Duodenal mucosa (tissue), 2 donors: ENCODE measurements at regions not wholly inside any gene's neighbourhood (a gene's known extent, or its start where the extent isn't known, plus 50 kb on each side); places are given as distances from the start of the nearest gene placed in this dataset.
"Not testable (repeated sequence)": the region's sequence is repeated elsewhere in the genome, so short reads cannot be mapped to it uniquely, and the experiment has no call there.

ENCODE experiments used
- H3K27ac ChIP-seq: one replicate; pipeline ENCODE4 v1.7.0; 2013; ENCODE audit warnings: low read depth, low read length
- H3K27me3 ChIP-seq, 2 donors: one replicate each; pipeline ENCODE4 v1.7.0; 2013; ENCODE audit warnings: low read length in 2 of 2, control low read depth in 1 of 2; ENCODE audit not compliant: insufficient read depth in 2 of 2, control insufficient read depth in 1 of 2
- H3K36me3 ChIP-seq, 2 donors: one replicate each; pipeline ENCODE4 v1.7.0; 2013; ENCODE audit warnings: low read length in 2 of 2, control low read depth in 1 of 2; ENCODE audit not compliant: insufficient read depth in 2 of 2, control insufficient read depth in 1 of 2
- H3K4me1 ChIP-seq, 2 donors: one replicate each; pipeline ENCODE4 v1.7.0; 2013; ENCODE audit warnings: low read length in 2 of 2, control low read depth in 1 of 2; ENCODE audit not compliant: insufficient read depth in 2 of 2, control insufficient read depth in 1 of 2
- H3K4me3 ChIP-seq, 2 donors: one replicate each; pipeline ENCODE4 v1.7.0; 2013; ENCODE audit warnings: low read length in 2 of 2, low read depth in 1 of 2
- H3K9ac ChIP-seq, 2 donors: one replicate each; pipeline ENCODE4 v1.7.0; 2013; ENCODE audit warnings: low read length in 2 of 2, low read depth in 1 of 2
- H3K9me3 ChIP-seq, 2 donors: one replicate each; pipeline ENCODE4 v1.7.0; 2013; ENCODE audit warnings: low read length in 2 of 2, control low read depth in 1 of 2; ENCODE audit not compliant: control insufficient read depth in 1 of 2

GRCh38 chrX:43269201-43269600 lies 386.9 kb upstream of the MAOA start:
- H3K4me3 ChIP-seq, result no peak overlapping the region
- no peaks in the 10 kb centered on the region for H3K27me3 ChIP-seq
- H3K36me3 ChIP-seq, result no peaks in the 10 kb centered on the region
- no peak overlapping the region for H3K9ac ChIP-seq
- no peaks in the 10 kb centered on the region for H3K9me3 ChIP-seq
- H3K27ac ChIP-seq, result no peak overlapping the region
- no peaks in the 10 kb centered on the region for H3K4me1 ChIP-seq

- Histone ChIP-seq H3K4me3 (no peak overlapping the region), H3K27ac (no peak overlapping the region), H3K9ac (no peak overlapping the region), H3K27me3 (no peaks in the 10 kb centered on the region), H3K9me3 (no peaks in the 10 kb centered on the region), H3K36me3 (no peaks in the 10 kb centered on the region), H3K4me1 (no peaks in the 10 kb centered on the region)
These were observed 378.2 kb upstream of the MAOA start for GRCh38 chrX:43277879-43278278.

- no peak overlapping the region for H3K27ac ChIP-seq
- H3K9ac ChIP-seq, result no peak overlapping the region
- no peak overlapping the region for H3K4me3 ChIP-seq
- no peaks in the 10 kb centered on the region for H3K4me1 ChIP-seq
- H3K27me3 ChIP-seq, result no peaks in the 10 kb centered on the region
- H3K36me3 ChIP-seq, result no peaks in the 10 kb centered on the region
- H3K9me3 ChIP-seq, result no peaks in the 10 kb centered on the region
These were observed 377.7 kb upstream of the MAOA start for GRCh38 chrX:43278440-43278839.

GRCh38 chrX:43279341-43279808 lies 376.7 kb upstream of the MAOA start:
- Histone ChIP-seq H3K36me3 (no peaks in the 10 kb centered on the region), H3K4me1 (no peaks in the 10 kb centered on the region), H3K4me3 (no peak overlapping the region), H3K9me3 (no peaks in the 10 kb centered on the region), H3K9ac (no peak overlapping the region), H3K27ac (no peak overlapping the region), H3K27me3 (no peaks in the 10 kb centered on the region)

- no peak overlapping the region for H3K4me3 ChIP-seq
- no peaks in the 10 kb centered on the region for H3K4me1 ChIP-seq
- no peak overlapping the region for H3K27ac ChIP-seq
These were observed 372.9 kb upstream of the MAOA start for GRCh38 chrX:43283187-43283586.

GRCh38 chrX:43311625-43312024 lies 344.5 kb upstream of the MAOA start:
- not testable (repeated sequence) for H3K27me3 ChIP-seq, H3K9me3 ChIP-seq, H3K9ac ChIP-seq, H3K36me3 ChIP-seq, H3K4me3 ChIP-seq, H3K27ac ChIP-seq, H3K4me1 ChIP-seq

More at GRCh38 chrX:43283187-43283586, 372.9 kb upstream of the MAOA start:
- Histone ChIP-seq H3K36me3 (no peaks in the 10 kb centered on the region), H3K9me3 (no peaks in the 10 kb centered on the region), H3K9ac (no peak overlapping the region), H3K27me3 (no peaks in the 10 kb centered on the region)

- H3K9me3 ChIP-seq, result no peaks in the 10 kb centered on the region
- H3K4me3 ChIP-seq, result no peak overlapping the region
- no peaks in the 10 kb centered on the region for H3K27me3 ChIP-seq
- no peak overlapping the region for H3K9ac ChIP-seq
- no peak overlapping the region for H3K27ac ChIP-seq
- H3K4me1 ChIP-seq, result peaks cover 0 to 7% of the 10 kb centered on the region in 2 donors
- H3K36me3 ChIP-seq, result no peaks in the 10 kb centered on the region
These were observed 343.1 kb upstream of the MAOA start for GRCh38 chrX:43313035-43313434.

- Histone ChIP-seq H3K9me3 (no peaks in the 10 kb centered on the region), H3K4me3 (no peak overlapping the region)
These were observed 341.6 kb upstream of the MAOA start for GRCh38 chrX:43314525-43314924.

GRCh38 chrX:43315622-43316021 lies 340.5 kb upstream of the MAOA start:
- Histone ChIP-seq H3K9ac (no peak overlapping the region), H3K36me3 (no peaks in the 10 kb centered on the region), H3K27me3 (no peaks in the 10 kb centered on the region), H3K27ac (no peak overlapping the region), H3K9me3 (no peaks in the 10 kb centered on the region), H3K4me3 (no peak overlapping the region), H3K4me1 (peaks cover 0 to 7% of the 10 kb centered on the region in 2 donors)

More at GRCh38 chrX:43314525-43314924, 341.6 kb upstream of the MAOA start:
- Histone ChIP-seq H3K27ac (no peak overlapping the region), H3K36me3 (no peaks in the 10 kb centered on the region), H3K27me3 (no peaks in the 10 kb centered on the region), H3K4me1 (peaks cover 0 to 7% of the 10 kb centered on the region in 2 donors), H3K9ac (no peak overlapping the region)

- peaks cover 0 to 7% of the 10 kb centered on the region in 2 donors for H3K4me1 ChIP-seq
- no peak overlapping the region for H3K9ac ChIP-seq
- no peaks in the 10 kb centered on the region for H3K9me3 ChIP-seq
- H3K36me3 ChIP-seq, result no peaks in the 10 kb centered on the region
- H3K27me3 ChIP-seq, result no peaks in the 10 kb centered on the region
- no peak overlapping the region for H3K4me3 ChIP-seq
- H3K27ac ChIP-seq, result no peak overlapping the region
These were observed 340.0 kb upstream of the MAOA start for GRCh38 chrX:43316146-43316545.

GRCh38 chrX:43317378-43317777 lies 338.7 kb upstream of the MAOA start:
- H3K9me3 ChIP-seq, result no peaks in the 10 kb centered on the region
- H3K9ac ChIP-seq, result no peak overlapping the region
- H3K4me3 ChIP-seq, result no peak overlapping the region
- H3K27ac ChIP-seq, result no peak overlapping the region
- H3K4me1 ChIP-seq, result peaks cover 0 to 3% of the 10 kb centered on the region in 2 donors
- H3K36me3 ChIP-seq, result no peaks in the 10 kb centered on the region
- no peaks in the 10 kb centered on the region for H3K27me3 ChIP-seq
